Osteocyte (in vitro differentiated cells): ENCODE measurements at regions not wholly inside any gene's neighbourhood (a gene's known extent, or its start where the extent isn't known, plus 50 kb on each side); places are given as distances from the start of the nearest gene placed in this dataset.

ENCODE experiments used
- DNase-seq: peaks from one replicate; pipeline ENCODE4 v3.0.0; 2021; ENCODE audit warnings: mixed read lengths; ENCODE audit not compliant: unreplicated experiment; ENCODE audit errors: extremely low spot score
- H3K27ac Mint-ChIP-seq: one replicate; pipeline ENCODE4 v1.8.0; 2021; ENCODE audit warnings: mild to moderate bottlenecking, mixed read lengths; ENCODE audit not compliant: unreplicated experiment
- H3K27me3 Mint-ChIP-seq: one replicate; pipeline ENCODE4 v1.8.0; 2021; ENCODE audit warnings: mixed read lengths; ENCODE audit not compliant: unreplicated experiment
- H3K36me3 Mint-ChIP-seq: one replicate; pipeline ENCODE4 v1.8.0; 2021; ENCODE audit warnings: mixed read lengths; ENCODE audit not compliant: unreplicated experiment
- H3K4me1 Mint-ChIP-seq: one replicate; pipeline ENCODE4 v1.8.0; 2021; ENCODE audit warnings: mixed read lengths; ENCODE audit not compliant: unreplicated experiment
- H3K4me3 Mint-ChIP-seq: one replicate; pipeline ENCODE4 v1.8.0; 2021; ENCODE audit warnings: mild to moderate bottlenecking, moderate library complexity, mixed read lengths; ENCODE audit not compliant: unreplicated experiment
- H3K9me3 Mint-ChIP-seq: one replicate; pipeline ENCODE4 v1.8.0; 2021; ENCODE audit warnings: mixed read lengths; ENCODE audit not compliant: unreplicated experiment
- TF ChIP-seq, protein P1 (sequence below): fragments of 200-600 bp; sonication (generic); IDR thresholded peaks from 2 replicates; pipeline ENCODE4 v1.5.0; 2021; ENCODE audit warnings: antibody characterized with exemption, mild to moderate bottlenecking, moderate library complexity

DNA sequence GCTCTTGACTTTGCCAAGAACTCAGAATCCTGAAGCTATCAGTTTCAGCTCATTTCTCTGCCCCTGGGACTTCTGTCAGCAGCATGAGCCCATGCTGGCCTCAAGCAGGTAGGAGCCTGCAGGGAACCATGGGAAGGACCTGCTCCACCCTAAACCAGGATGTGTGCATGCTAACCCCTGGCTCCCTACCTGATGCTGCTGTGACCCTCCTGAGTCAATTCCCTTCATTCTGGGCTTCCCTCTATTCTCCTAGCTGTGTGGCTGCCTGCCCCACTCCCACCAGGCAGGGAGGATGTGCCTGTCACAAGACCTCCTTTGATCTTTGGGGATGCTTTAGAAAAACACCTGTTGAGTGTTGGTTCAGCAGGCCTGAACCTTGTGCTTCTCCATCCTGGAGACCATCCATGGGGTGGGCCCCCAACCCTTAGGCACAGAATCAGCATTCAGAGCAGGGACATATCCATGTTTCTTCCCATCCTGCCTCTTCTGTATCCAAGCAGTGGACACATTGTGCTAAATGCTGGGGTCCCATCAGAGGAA, 117.1 kb upstream of the CCL21 start:
- Mint-ChIP-seq H3K4me3 (no peak overlapping the region), H3K27me3 (peaks cover 5% of the 10 kb centered on the region), H3K36me3 (no peaks in the 10 kb centered on the region), H3K9me3 (no peaks in the 10 kb centered on the region), H3K4me1 (peaks cover 3% of the 10 kb centered on the region), H3K27ac (no peak overlapping the region)
- TF ChIP-seq, protein P1, sequence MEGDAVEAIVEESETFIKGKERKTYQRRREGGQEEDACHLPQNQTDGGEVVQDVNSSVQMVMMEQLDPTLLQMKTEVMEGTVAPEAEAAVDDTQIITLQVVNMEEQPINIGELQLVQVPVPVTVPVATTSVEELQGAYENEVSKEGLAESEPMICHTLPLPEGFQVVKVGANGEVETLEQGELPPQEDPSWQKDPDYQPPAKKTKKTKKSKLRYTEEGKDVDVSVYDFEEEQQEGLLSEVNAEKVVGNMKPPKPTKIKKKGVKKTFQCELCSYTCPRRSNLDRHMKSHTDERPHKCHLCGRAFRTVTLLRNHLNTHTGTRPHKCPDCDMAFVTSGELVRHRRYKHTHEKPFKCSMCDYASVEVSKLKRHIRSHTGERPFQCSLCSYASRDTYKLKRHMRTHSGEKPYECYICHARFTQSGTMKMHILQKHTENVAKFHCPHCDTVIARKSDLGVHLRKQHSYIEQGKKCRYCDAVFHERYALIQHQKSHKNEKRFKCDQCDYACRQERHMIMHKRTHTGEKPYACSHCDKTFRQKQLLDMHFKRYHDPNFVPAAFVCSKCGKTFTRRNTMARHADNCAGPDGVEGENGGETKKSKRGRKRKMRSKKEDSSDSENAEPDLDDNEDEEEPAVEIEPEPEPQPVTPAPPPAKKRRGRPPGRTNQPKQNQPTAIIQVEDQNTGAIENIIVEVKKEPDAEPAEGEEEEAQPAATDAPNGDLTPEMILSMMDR = no peak
- no peak for DNase-seq

DNA sequence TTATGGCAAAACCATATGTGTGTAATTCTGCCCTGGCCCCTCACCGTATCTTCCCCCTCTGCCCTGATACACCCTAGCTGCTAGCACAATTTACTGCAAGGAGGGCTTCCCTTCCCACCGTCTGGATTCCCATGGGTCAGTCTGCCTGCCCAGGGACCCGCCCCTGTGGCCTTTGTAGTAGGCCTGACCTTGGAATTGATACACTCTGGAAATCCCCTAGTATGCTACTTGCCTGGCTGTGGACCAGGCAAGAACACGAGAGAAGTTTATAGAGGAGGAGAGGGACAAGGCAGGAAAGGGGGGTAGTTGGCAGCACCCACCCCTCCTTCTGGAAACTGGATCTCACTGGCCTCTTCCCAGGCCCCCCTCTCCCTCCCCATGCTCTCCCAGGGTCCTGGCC, 115.8 kb upstream of the CCL21 start:
- peaks cover 5% of the 10 kb centered on the region for H3K27me3 Mint-ChIP-seq
- no peaks in the 10 kb centered on the region for H3K9me3 Mint-ChIP-seq
- H3K36me3 Mint-ChIP-seq = no peaks in the 10 kb centered on the region
- TF ChIP-seq, protein P1 = no peak
- no peak for DNase-seq
- H3K27ac Mint-ChIP-seq = no peak overlapping the region
- peaks cover 3% of the 10 kb centered on the region for H3K4me1 Mint-ChIP-seq
- no peak overlapping the region for H3K4me3 Mint-ChIP-seq

DNA sequence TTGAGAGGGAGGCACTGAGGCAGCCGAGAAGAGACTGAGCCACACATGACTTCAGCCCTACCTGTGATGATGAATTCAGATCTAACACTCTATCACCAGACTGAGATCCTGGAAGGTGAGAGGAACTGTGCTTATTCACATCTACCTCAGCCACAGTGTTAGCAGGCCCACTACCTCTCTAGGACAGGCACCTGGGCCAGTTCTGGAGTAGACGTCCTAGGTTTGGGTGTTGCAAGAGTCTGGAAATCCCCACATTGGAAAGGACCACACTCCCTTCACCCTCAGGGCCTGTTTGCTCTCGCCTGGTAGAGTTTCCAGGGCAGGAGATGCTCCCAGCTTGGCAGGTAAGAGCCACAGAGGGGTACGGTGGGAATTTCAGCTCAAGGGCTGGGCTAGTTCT, 113.8 kb upstream of the CCL21 start:
- H3K36me3 Mint-ChIP-seq = no peaks in the 10 kb centered on the region
- H3K4me1 Mint-ChIP-seq = no peaks in the 10 kb centered on the region
- H3K9me3 Mint-ChIP-seq = no peaks in the 10 kb centered on the region
- no peak overlapping the region for H3K4me3 Mint-ChIP-seq
- H3K27me3 Mint-ChIP-seq = peaks cover 14% of the 10 kb centered on the region
- H3K27ac Mint-ChIP-seq = no peak overlapping the region
- TF ChIP-seq, protein P1 = no peak
- DNase-seq = no peak

DNA sequence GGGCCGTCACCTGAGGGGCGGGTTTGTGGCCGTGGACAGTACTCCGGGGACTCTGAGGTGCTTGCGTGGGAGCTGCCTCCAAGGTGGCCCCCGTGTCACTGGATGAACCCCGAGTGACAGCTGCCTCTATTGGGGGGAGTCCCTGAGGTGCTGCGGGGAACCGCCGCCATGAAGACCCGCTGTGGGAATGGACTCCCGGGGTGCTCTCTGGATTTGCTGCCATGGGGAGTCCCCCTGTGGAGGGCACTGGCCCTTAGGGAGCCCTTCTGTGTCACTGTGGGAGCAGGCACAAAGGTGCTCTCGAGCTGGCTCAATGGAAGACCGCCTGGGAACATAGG, 100.2 kb upstream of the CCL21 start:
- Mint-ChIP-seq H3K27me3 (peaks cover 26% of the 10 kb centered on the region), H3K36me3 (no peaks in the 10 kb centered on the region), H3K27ac (no peak overlapping the region), H3K4me1 (no peaks in the 10 kb centered on the region), H3K4me3 (no peak overlapping the region), H3K9me3 (peaks cover 2% of the 10 kb centered on the region)
- no peak for DNase-seq
- TF ChIP-seq, protein P1 = no peak

DNA sequence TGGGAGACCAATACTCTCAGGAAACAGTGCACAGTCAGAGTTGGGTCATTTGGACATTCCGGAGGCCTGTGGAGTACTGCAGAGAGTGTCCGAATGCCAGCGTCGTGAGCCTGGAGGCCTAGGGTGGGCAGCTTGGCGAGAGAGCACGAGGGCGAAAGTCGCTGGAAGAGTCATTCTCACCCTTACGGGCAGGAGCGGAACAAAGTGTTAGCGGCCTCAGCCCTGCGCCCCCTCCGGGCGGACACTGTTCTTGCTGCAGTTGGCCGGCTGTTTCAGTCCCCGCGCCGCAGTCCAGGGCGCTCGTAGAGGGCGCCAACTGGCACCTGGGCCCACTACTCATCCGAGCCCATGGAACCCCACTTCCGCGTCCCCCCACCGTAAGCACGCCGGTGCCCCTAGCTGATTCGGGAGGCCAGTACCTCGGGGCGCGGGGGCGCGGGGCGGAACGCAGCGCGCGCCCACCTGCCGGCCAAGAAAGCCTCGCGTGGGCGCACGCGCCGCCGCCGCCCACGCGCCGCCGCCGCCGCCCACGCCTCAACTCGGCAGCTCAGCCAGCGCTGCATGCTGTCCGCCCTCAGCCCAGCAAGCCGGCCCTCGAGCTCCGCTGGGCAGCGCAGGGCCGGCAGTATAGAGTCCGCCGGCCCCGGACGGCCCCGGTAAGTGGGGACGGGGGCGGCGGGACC, 99.7 kb upstream of the CCL21 start:
- Mint-ChIP-seq H3K27me3 (peaks cover 26% of the 10 kb centered on the region), H3K4me1 (no peaks in the 10 kb centered on the region), H3K27ac (no peak overlapping the region), H3K4me3 (no peak overlapping the region), H3K9me3 (peaks cover 7% of the 10 kb centered on the region), H3K36me3 (no peaks in the 10 kb centered on the region)
- DNase-seq = no peak
- TF ChIP-seq, protein P1 = peak; percentile 11
